ENCODE measurements at regions not wholly inside any gene's neighbourhood (a gene's known extent, or its start where the extent isn't known, plus 50 kb on each side); places are given as distances from the start of the nearest gene placed in this dataset.

- TF ChIP-seq EZH2 (IDR thresholded peaks at IDR 0.05; ENCODE audit: insufficient read depth, low read length) (no peak), CTCF (IDR thresholded peaks at IDR 0.05; ENCODE audit: insufficient read depth, low read depth, low read length) (no peak)
These were observed 372.1 kb upstream of the HS3ST5 start for GRCh38 chr6:114714836-114715507.

All from astrocyte (in vitro differentiated cells and primary cell).